CD8-positive, alpha-beta memory T cell (primary cell): ENCODE measurements at regions not wholly inside any gene's neighbourhood (a gene's known extent, or its start where the extent isn't known, plus 50 kb on each side); places are given as distances from the start of the nearest gene placed in this dataset.

Experiments
- CTCF ChIA-PET: fragments of 350-600 bp; sonication (Branson Sonifier 250); formaldehyde crosslinking; loops from one replicate; lab custom pipeline; 2021; ENCODE audit warnings: antibody characterized with exemption; lab: Charles Lee
- POLR2A ChIA-PET: fragments of 350-600 bp; sonication (Branson Sonifier 250); formaldehyde crosslinking; loops from one replicate; lab custom pipeline; 2021; ENCODE audit warnings: antibody characterized with exemption; lab: Charles Lee
- DNase-seq, 5 donors: peaks; one replicate each; pipeline versions ENCODE4 v3.0.0 to v3.0.0-alpha.2; 2020 to 2022; ENCODE audit warnings: mixed read lengths in 1 of 5
- H3K27ac ChIP-seq: one replicate; pipeline ENCODE4 v1.7.0; 2013; ENCODE audit warnings: low read depth, mild to moderate bottlenecking, low read length, moderate library complexity
- H3K27me3 ChIP-seq: 2 replicates; pipeline ENCODE4 v1.7.0; 2013; ENCODE audit warnings: low read length, mild to moderate bottlenecking; ENCODE audit not compliant: insufficient read depth, poor library complexity, severe bottlenecking
- H3K36me3 ChIP-seq: 2 replicates; pipeline ENCODE4 v1.7.0; 2013; ENCODE audit warnings: mild to moderate bottlenecking, low read length, moderate library complexity; ENCODE audit not compliant: insufficient read depth
- H3K4me1 ChIP-seq: 2 replicates; pipeline ENCODE4 v1.7.0; 2013; ENCODE audit warnings: mild to moderate bottlenecking, low read length, moderate library complexity; ENCODE audit not compliant: insufficient read depth
- H3K4me3 ChIP-seq: 2 replicates; pipeline ENCODE4 v1.7.0; 2013; ENCODE audit warnings: mild to moderate bottlenecking, low read length
- H3K9me3 ChIP-seq: 2 replicates; pipeline ENCODE4 v1.7.0; 2013; ENCODE audit warnings: mild to moderate bottlenecking, low read length
- H3K27ac Mint-ChIP-seq, 8 donors: one replicate each; pipeline ENCODE4 v1.8.0; 2020 to 2021; ENCODE audit warnings: mixed read lengths in 8 of 8, mild to moderate bottlenecking in 6 of 8, inconsistent platforms in 3 of 8, moderate library complexity in 3 of 8
- H3K27me3 Mint-ChIP-seq, 2 donors: one replicate each; pipeline ENCODE4 v1.8.0; 2020 to 2021; ENCODE audit warnings: mixed read lengths in 2 of 2, mild to moderate bottlenecking in 1 of 2, moderate library complexity in 1 of 2
- H3K36me3 Mint-ChIP-seq, 3 donors: one replicate each; pipeline ENCODE4 v1.8.0; 2020 to 2021; ENCODE audit warnings: mixed read lengths in 3 of 3, inconsistent platforms in 1 of 3, mild to moderate bottlenecking in 1 of 3
- H3K4me1 Mint-ChIP-seq, 3 donors: one replicate each; pipeline ENCODE4 v1.8.0; 2020 to 2021; ENCODE audit warnings: mixed read lengths in 3 of 3, inconsistent platforms in 1 of 3, mild to moderate bottlenecking in 1 of 3
- H3K4me3 Mint-ChIP-seq, 7 donors: one replicate each; pipeline ENCODE4 v1.8.0; 2020 to 2021; ENCODE audit warnings: mixed read lengths in 7 of 7, mild to moderate bottlenecking in 6 of 7, moderate library complexity in 4 of 7, inconsistent platforms in 2 of 7
- H3K9me3 Mint-ChIP-seq, 5 donors: one replicate each; pipeline ENCODE4 v1.8.0; 2020 to 2022; ENCODE audit warnings: mixed read lengths in 5 of 5, mild to moderate bottlenecking in 3 of 5, moderate library complexity in 2 of 5, inconsistent platforms in 1 of 5

DNA sequence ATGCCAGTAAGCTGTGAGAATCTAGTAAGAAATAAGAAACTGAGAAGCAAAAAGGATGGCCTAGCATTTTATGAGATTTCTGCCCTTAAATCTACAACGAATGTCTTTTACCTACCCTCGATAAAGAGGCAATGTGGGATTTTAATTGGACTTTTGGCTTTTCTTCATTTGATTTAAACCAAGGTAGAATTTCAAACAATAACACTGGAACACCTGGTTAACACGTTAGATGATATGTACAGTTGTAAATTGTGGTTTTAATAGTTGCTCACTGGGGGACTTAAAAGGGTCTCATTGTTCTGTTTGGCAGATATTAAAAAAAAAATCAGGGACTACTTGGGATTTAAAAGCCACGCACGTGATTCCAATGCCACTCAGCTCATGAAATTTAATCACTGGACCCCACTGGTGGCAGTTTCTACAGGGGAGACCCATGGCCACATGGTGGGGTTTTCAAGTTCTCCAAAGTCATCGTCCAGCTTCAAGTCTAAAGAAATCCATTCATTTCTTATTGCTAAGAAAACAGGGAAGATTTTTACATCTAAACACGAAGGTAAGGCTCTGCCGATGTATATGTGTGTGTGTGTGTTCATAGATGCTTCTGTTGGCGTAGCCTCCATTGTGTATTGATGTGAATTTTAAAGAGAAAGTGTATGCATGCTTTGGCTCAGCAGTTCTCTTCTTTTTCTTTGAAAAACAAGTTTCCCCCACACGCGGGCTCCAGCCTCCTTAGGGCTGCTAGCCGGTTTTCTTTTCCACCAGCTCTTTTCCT lies 588.6 kb upstream of the MKI67 start:
- no peaks in the 10 kb centered on the region for H3K36me3 Mint-ChIP-seq
- H3K9me3 Mint-ChIP-seq = peaks cover 0 to 2% (median 0%) of the 10 kb centered on the region in 5 donors
- no peak overlapping the region for H3K27ac ChIP-seq
- CTCF ChIA-PET = no interaction called here
- DNase-seq = no peak
- H3K27me3 Mint-ChIP-seq = peaks cover 0 to 4% of the 10 kb centered on the region in 2 donors
- H3K4me1 ChIP-seq = no peaks in the 10 kb centered on the region
- no peak overlapping the region for H3K27ac Mint-ChIP-seq
- H3K27me3 ChIP-seq = no peaks in the 10 kb centered on the region
- no peaks in the 10 kb centered on the region for H3K4me1 Mint-ChIP-seq
- H3K4me3 Mint-ChIP-seq = no peak overlapping the region
- no peaks in the 10 kb centered on the region for H3K36me3 ChIP-seq
- POLR2A ChIA-PET = no interaction called here
- no peaks in the 10 kb centered on the region for H3K9me3 ChIP-seq
- no peak overlapping the region for H3K4me3 ChIP-seq

GRCh38 chr10:128716181-128716580 lies 590.0 kb upstream of the MKI67 start:
- Histone ChIP-seq H3K9me3 (no peaks in the 10 kb centered on the region), H3K27me3 (no peaks in the 10 kb centered on the region), H3K4me1 (no peaks in the 10 kb centered on the region), H3K27ac (no peak overlapping the region), H3K4me3 (no peak overlapping the region), H3K36me3 (no peaks in the 10 kb centered on the region)
- Mint-ChIP-seq H3K27ac (no peak overlapping the region), H3K4me3 (no peak overlapping the region), H3K27me3 (peaks cover 0 to 4% of the 10 kb centered on the region in 2 donors), H3K4me1 (no peaks in the 10 kb centered on the region), H3K36me3 (no peaks in the 10 kb centered on the region), H3K9me3 (peaks cover 0 to 7% (median 0%) of the 10 kb centered on the region in 5 donors)
- ChIA-PET CTCF (no interaction called here), POLR2A (no interaction called here)
- no peak for DNase-seq

- POLR2A ChIA-PET = no interaction called here
- Histone ChIP-seq H3K4me1 (no peaks in the 10 kb centered on the region), H3K36me3 (no peaks in the 10 kb centered on the region), H3K27ac (no peak overlapping the region), H3K27me3 (no peaks in the 10 kb centered on the region), H3K9me3 (no peaks in the 10 kb centered on the region), H3K4me3 (no peak overlapping the region)
- no peak overlapping the region for H3K27ac Mint-ChIP-seq
- H3K36me3 Mint-ChIP-seq = no peaks in the 10 kb centered on the region
- H3K4me3 Mint-ChIP-seq = no peak overlapping the region
- DNase-seq = no peak
- peaks cover 0 to 10% (median 0%) of the 10 kb centered on the region in 5 donors for H3K9me3 Mint-ChIP-seq
- H3K27me3 Mint-ChIP-seq = peaks cover 0 to 6% of the 10 kb centered on the region in 2 donors
- H3K4me1 Mint-ChIP-seq = no peaks in the 10 kb centered on the region
- CTCF ChIA-PET = no interaction called here
Measured at GRCh38 chr10:128721963-128722445, 595.8 kb upstream of the MKI67 start.

GRCh38 chr10:128722947-128723346 lies 596.7 kb upstream of the MKI67 start:
- DNase-seq = no peak
- H3K4me3 Mint-ChIP-seq = no peak overlapping the region
- no peaks in the 10 kb centered on the region for H3K36me3 Mint-ChIP-seq
- H3K9me3 Mint-ChIP-seq = peaks cover 0 to 10% (median 0%) of the 10 kb centered on the region in 5 donors
- no peak overlapping the region for H3K4me3 ChIP-seq
- H3K9me3 ChIP-seq = no peaks in the 10 kb centered on the region
- no peaks in the 10 kb centered on the region for H3K4me1 Mint-ChIP-seq
- H3K27ac Mint-ChIP-seq = no peak overlapping the region
- ChIA-PET POLR2A (no interaction called here), CTCF (no interaction called here)
- no peaks in the 10 kb centered on the region for H3K27me3 ChIP-seq
- H3K27ac ChIP-seq = no peak overlapping the region
- H3K4me1 ChIP-seq = no peaks in the 10 kb centered on the region
- peaks cover 0 to 8% of the 10 kb centered on the region in 2 donors for H3K27me3 Mint-ChIP-seq
- H3K36me3 ChIP-seq = no peaks in the 10 kb centered on the region

- CTCF ChIA-PET = no interaction called here
- no peaks in the 10 kb centered on the region for H3K9me3 ChIP-seq
Measured at GRCh38 chr10:128723631-128724205, 597.5 kb upstream of the MKI67 start.

DNA sequence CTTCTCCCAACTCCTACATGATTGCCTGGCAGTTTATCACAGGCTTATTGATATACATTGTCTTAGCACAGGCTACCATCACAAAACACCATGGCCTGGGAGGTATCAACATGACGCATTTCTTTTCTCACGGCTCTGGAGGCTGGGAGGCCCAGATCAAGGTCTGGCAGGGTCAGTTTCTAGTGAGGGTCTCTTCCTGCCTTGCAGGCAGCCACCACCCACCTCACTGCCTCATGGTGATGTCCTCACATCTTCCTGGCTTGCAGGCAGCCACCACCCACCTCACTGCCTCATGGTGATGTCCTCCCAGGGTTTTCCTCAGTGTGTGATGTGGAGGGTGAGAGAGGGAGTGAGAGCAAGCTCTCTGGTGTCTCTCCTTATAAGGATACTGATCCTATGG lies 599.3 kb upstream of the MKI67 start:
- Histone ChIP-seq H3K4me3 (no peak overlapping the region), H3K27me3 (no peaks in the 10 kb centered on the region), H3K4me1 (no peaks in the 10 kb centered on the region), H3K9me3 (no peaks in the 10 kb centered on the region), H3K36me3 (no peaks in the 10 kb centered on the region), H3K27ac (no peak overlapping the region)
- peaks cover 0 to 6% (median 0%) of the 10 kb centered on the region in 5 donors for H3K9me3 Mint-ChIP-seq
- H3K4me1 Mint-ChIP-seq = no peaks in the 10 kb centered on the region
- peaks cover 0 to 8% of the 10 kb centered on the region in 2 donors for H3K27me3 Mint-ChIP-seq
- ChIA-PET POLR2A (no interaction called here), CTCF (no interaction called here)
- no peak for DNase-seq
- no peak overlapping the region for H3K4me3 Mint-ChIP-seq
- H3K27ac Mint-ChIP-seq = no peak overlapping the region
- no peaks in the 10 kb centered on the region for H3K36me3 Mint-ChIP-seq

More at GRCh38 chr10:128723631-128724205, 597.5 kb upstream of the MKI67 start:
- Mint-ChIP-seq H3K4me3 (no peak overlapping the region), H3K36me3 (no peaks in the 10 kb centered on the region), H3K27ac (no peak overlapping the region), H3K4me1 (no peaks in the 10 kb centered on the region), H3K9me3 (peaks cover 0 to 10% (median 0%) of the 10 kb centered on the region in 5 donors), H3K27me3 (peaks cover 0 to 8% of the 10 kb centered on the region in 2 donors)
- Histone ChIP-seq H3K4me1 (no peaks in the 10 kb centered on the region), H3K36me3 (no peaks in the 10 kb centered on the region), H3K27ac (no peak overlapping the region), H3K27me3 (no peaks in the 10 kb centered on the region), H3K4me3 (no peak overlapping the region)
- DNase-seq = no peak
- POLR2A ChIA-PET = no interaction called here

GRCh38 chr10:128727114-128727513 lies 600.9 kb upstream of the MKI67 start:
- Histone ChIP-seq H3K4me3 (no peak overlapping the region), H3K27ac (no peak overlapping the region), H3K4me1 (no peaks in the 10 kb centered on the region), H3K9me3 (no peaks in the 10 kb centered on the region), H3K36me3 (no peaks in the 10 kb centered on the region), H3K27me3 (no peaks in the 10 kb centered on the region)
- Mint-ChIP-seq H3K36me3 (no peaks in the 10 kb centered on the region), H3K4me3 (no peak overlapping the region), H3K4me1 (no peaks in the 10 kb centered on the region), H3K9me3 (peaks cover 0 to 5% (median 0%) of the 10 kb centered on the region in 5 donors), H3K27ac (no peak overlapping the region), H3K27me3 (peaks cover 0 to 6% of the 10 kb centered on the region in 2 donors)
- ChIA-PET POLR2A (no interaction called here), CTCF (no interaction called here)
- DNase-seq = no peak

DNA sequence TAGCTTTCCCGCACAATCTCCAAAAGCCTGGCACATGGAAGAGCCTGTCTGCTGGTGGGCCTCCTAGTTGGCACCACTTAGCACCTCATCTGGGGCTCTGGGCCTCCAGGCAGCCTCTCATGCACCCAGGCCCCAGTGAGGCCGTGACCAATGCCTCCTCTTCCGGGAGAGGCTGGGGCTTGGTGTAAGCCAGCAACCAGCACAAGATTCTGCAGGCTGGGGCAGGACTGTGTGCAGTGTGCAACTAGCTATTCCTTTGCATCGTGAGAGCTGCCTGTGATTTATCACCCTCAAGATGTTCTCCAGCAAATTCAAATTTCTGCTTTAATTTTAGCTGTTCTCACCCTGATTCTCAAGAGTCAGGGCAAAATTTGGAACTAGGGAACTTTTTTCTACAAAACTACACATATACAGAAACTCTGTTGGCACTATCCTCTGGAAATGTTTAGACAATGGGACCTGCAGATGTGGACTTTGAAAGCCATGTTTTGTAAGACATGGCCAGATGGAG lies 603.7 kb upstream of the MKI67 start:
- no peak for DNase-seq
- H3K36me3 ChIP-seq = no peaks in the 10 kb centered on the region
- no peaks in the 10 kb centered on the region for H3K27me3 ChIP-seq
- no peaks in the 10 kb centered on the region for H3K36me3 Mint-ChIP-seq
- POLR2A ChIA-PET = no interaction called here
- H3K27me3 Mint-ChIP-seq = peaks cover 0 to 1% of the 10 kb centered on the region in 2 donors
- no peak overlapping the region for H3K27ac ChIP-seq
- H3K9me3 Mint-ChIP-seq = peaks cover 0 to 2% (median 0%) of the 10 kb centered on the region in 5 donors
- no peaks in the 10 kb centered on the region for H3K9me3 ChIP-seq
- no peak overlapping the region for H3K4me3 ChIP-seq
- no peaks in the 10 kb centered on the region for H3K4me1 ChIP-seq
- no peak overlapping the region for H3K27ac Mint-ChIP-seq
- CTCF ChIA-PET = no interaction called here
- H3K4me3 Mint-ChIP-seq = no peak overlapping the region
- no peaks in the 10 kb centered on the region for H3K4me1 Mint-ChIP-seq
